ENCODE measurements at regions not wholly inside any gene's neighbourhood (a gene's known extent, or its start where the extent isn't known, plus 50 kb on each side); places are given as distances from the start of the nearest gene placed in this dataset.

DNA sequence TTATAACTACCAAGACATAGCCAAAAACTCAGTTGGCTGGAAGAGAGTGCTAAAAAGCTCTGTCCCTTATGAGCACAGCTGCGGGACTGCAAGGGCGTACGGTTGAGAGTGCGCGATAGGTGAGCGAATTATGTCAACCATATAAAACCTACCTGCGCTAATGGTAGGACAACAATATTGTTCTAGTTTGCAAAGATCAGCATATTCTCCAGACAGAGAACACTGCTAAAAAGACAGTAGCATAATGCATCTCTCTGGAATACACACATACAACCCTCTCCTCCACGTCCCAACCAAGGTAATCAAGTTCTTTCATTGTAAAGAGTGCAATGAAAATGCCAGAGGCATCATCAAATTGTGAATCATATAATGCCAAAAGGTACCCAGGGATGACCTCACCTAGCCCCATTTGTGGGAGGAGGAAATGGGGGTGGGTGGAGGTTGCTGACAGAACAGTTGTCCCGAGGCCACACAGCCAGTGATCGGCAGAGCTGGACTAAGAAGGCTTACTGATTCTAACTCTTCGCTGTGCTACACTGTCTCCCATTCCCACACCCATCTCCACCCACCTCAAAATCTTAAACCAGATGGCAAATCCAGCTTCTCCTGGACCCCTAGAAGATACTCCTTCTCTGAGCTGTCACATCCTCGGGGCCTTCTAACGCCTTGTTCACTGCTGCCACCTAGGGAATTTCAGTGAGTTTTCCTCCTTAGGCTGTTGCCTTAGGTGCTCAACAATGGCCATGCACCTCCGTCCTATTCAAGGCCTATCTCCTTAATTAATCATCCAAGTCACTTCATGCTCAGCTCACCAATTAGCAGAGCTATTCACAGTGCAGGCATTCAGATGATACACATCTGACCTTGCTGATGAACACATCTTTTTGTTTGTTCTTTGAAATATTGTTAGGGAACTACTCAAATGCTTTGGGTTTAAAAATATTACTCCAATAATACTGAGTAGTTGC, 60.7 kb downstream of the RPL22L1 start:
- TF ChIP-seq NFRKB (IDR thresholded peaks at IDR 0.05) (no peak), ELF4 (IDR thresholded peaks at IDR 0.05) (no peak), SP1 (IDR thresholded peaks at IDR 0.05) (no peak), ARNT (IDR thresholded peaks at IDR 0.05) (no peak)

Data from HEK293T (cell line).